Left lung (tissue), 4 donors: ENCODE measurements at regions not wholly inside any gene's neighbourhood (a gene's known extent, or its start where the extent isn't known, plus 50 kb on each side); places are given as distances from the start of the nearest gene placed in this dataset.

ENCODE experiments used
- ATAC-seq: fragments of 200-7000 bp; cut with Tn5 transposase; one replicate; pipeline ENCODE4 v1.9.1; 2020; ENCODE audit warnings: moderate library complexity
- DNase-seq, 4 donors: peaks; one replicate each; pipeline ENCODE4 v3.0.0-alpha.2; 2013 to 2020
- H3K27ac ChIP-seq, 2 donors: fragments of 200-600 bp; sonication (generic) in 1 of 2; one replicate each; pipeline versions ENCODE4 v1.5.0 to v1.8.0; 2020 to 2021
- H3K27me3 ChIP-seq, 2 donors: fragments of 200-600 bp; sonication (generic) in 1 of 2; one replicate each; pipeline versions ENCODE4 v1.5.0 to v1.8.0; 2020 to 2021
- H3K36me3 ChIP-seq, 2 donors: fragments of 200-600 bp; sonication (generic) in 1 of 2; one replicate each; pipeline versions ENCODE4 v1.5.0 to v1.8.0; 2020 to 2021
- H3K4me1 ChIP-seq, 2 donors: fragments of 200-600 bp; one replicate each; pipeline ENCODE4 v1.8.0; 2021
- H3K4me3 ChIP-seq, 2 donors: fragments of 200-600 bp; sonication (generic) in 1 of 2; one replicate each; pipeline versions ENCODE4 v1.5.0 to v1.8.0; 2020 to 2021; ENCODE audit warnings: mild to moderate bottlenecking in 1 of 2
- H3K9me3 ChIP-seq, 2 donors: fragments of 200-600 bp; sonication (generic) in 1 of 2; one replicate each; pipeline versions ENCODE4 v1.5.0 to v1.8.0; 2020 to 2021
- intact Hi-C, 2 donors: fragments of 100-400 bp; cut with DNase I; formaldehyde crosslinking; loops; one replicate each; pipeline versions ENCODE4 v1.11.2 to v1.14.2; 2022
- TF ChIP-seq, protein P1 (sequence below), 2 donors: fragments of 200-600 bp; sonication (generic) in 1 of 2; IDR thresholded peaks; one replicate each; pipeline versions ENCODE4 v1.5.0 to v1.8.0; 2021; ENCODE audit warnings: antibody characterized with exemption in 2 of 2
- donor health status: DM: no; HTN: yes; CAD: no.
- donor health status: DM: no; HTN: no; CAD: no.

DNA sequence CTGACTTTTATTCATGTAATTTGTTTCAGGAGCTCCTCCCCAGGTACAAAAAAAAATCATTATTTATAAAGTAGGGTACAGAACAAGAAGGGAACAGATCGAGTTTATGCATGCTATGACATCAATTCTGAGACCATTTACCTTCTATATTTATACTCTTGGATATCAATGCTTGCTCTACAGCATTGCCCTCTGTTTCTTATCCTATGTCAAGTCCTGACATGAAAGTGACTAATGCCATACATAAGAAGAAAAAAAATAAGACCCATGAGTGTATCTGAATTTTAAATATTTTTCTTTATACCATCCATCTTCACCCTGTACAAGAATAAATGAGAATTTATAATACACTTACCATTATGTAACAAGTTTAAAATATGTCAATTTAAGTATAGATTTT lies 2016.3 kb upstream of the CDH9 start:
- Histone ChIP-seq H3K4me1 (no peaks in the 10 kb centered on the region), H3K27me3 (no peaks in the 10 kb centered on the region), H3K9me3 (no peaks in the 10 kb centered on the region), H3K4me3 (no peak overlapping the region), H3K27ac (no peak overlapping the region), H3K36me3 (no peaks in the 10 kb centered on the region)
- intact Hi-C loops, result no loop called here
- TF ChIP-seq, protein P1, sequence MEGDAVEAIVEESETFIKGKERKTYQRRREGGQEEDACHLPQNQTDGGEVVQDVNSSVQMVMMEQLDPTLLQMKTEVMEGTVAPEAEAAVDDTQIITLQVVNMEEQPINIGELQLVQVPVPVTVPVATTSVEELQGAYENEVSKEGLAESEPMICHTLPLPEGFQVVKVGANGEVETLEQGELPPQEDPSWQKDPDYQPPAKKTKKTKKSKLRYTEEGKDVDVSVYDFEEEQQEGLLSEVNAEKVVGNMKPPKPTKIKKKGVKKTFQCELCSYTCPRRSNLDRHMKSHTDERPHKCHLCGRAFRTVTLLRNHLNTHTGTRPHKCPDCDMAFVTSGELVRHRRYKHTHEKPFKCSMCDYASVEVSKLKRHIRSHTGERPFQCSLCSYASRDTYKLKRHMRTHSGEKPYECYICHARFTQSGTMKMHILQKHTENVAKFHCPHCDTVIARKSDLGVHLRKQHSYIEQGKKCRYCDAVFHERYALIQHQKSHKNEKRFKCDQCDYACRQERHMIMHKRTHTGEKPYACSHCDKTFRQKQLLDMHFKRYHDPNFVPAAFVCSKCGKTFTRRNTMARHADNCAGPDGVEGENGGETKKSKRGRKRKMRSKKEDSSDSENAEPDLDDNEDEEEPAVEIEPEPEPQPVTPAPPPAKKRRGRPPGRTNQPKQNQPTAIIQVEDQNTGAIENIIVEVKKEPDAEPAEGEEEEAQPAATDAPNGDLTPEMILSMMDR (IDR thresholded peaks at IDR 0.05), result no peak
- no peak for ATAC-seq
- no peak for DNase-seq

DNA sequence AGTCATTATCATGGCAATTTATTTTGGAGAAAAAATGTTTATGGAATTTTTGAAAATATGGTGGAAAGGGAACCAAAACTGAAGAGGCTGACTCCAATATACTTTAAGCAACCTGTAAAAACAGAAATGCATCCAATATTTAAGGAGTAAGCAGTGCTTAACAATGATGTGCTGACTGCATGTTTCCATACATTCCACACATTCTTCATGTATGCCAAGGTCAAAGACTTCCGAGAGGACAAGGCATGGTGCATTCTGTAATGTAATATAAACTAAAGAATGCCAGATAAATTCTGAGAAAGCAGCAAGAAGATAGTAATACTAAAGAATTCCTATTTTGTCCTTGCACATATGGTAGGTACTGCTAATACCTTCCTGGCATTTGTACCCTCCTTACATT lies 2015.9 kb upstream of the CDH9 start:
- Histone ChIP-seq H3K9me3 (no peaks in the 10 kb centered on the region), H3K27ac (no peak overlapping the region), H3K27me3 (no peaks in the 10 kb centered on the region), H3K36me3 (no peaks in the 10 kb centered on the region), H3K4me3 (no peak overlapping the region), H3K4me1 (no peaks in the 10 kb centered on the region)
- DNase-seq (no peak), ATAC-seq (no peak)
- intact Hi-C loops, result no loop called here
- TF ChIP-seq, protein P1 (IDR thresholded peaks at IDR 0.05), result no peak

DNA sequence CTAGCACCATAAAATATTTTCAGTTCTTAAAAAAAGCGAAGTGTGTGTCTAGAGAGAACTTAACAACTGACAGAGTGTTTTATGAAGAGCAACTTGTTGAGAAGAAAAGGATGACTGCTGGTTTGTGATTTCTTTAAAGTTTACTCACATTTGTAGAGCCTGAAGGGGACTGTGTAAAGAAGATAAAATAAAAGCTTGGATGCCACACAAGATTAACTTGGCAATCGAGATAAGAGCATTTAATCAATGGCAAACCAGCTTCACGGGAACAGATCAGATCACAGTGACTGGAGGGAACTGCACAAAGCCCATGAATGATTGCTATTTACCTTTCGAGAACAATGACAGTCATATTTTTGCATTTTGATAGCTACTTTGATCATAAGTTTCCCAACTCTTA lies 2013.1 kb upstream of the CDH9 start:
- H3K9me3 ChIP-seq, result no peaks in the 10 kb centered on the region
- no peak overlapping the region for H3K4me3 ChIP-seq
- no peaks in the 10 kb centered on the region for H3K36me3 ChIP-seq
- no peak overlapping the region for H3K27ac ChIP-seq
- ATAC-seq, result no peak
- H3K4me1 ChIP-seq, result no peaks in the 10 kb centered on the region
- TF ChIP-seq, protein P1 (IDR thresholded peaks at IDR 0.05), result no peak
- no peak for DNase-seq
- intact Hi-C loops, result no loop called here
- H3K27me3 ChIP-seq, result no peaks in the 10 kb centered on the region

DNA sequence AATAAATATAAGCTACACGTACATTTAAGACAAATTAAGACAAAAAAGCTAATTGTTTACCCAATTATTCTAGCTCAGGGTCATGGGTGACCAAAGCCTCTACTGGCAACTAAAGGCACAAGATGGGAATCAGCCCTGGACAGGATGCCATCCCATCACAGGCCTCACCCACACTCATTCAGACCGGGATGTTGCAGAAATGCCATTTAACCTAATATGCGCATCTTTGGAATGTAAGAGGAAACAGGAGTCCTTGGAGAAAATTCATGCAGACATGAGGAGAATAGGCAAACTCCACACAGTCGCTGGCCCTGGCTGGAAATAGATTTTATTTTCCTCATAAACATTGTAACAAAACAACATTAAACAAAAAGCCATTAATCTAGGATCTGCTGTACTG lies 2003.8 kb upstream of the CDH9 start:
- Histone ChIP-seq H3K4me3 (no peak overlapping the region), H3K27me3 (no peaks in the 10 kb centered on the region), H3K36me3 (no peaks in the 10 kb centered on the region), H3K27ac (no peak overlapping the region), H3K4me1 (no peaks in the 10 kb centered on the region), H3K9me3 (no peaks in the 10 kb centered on the region)
- intact Hi-C loops, result no loop called here
- TF ChIP-seq, protein P1 (IDR thresholded peaks at IDR 0.05), result no peak
- no peak for DNase-seq
- no peak for ATAC-seq

DNA sequence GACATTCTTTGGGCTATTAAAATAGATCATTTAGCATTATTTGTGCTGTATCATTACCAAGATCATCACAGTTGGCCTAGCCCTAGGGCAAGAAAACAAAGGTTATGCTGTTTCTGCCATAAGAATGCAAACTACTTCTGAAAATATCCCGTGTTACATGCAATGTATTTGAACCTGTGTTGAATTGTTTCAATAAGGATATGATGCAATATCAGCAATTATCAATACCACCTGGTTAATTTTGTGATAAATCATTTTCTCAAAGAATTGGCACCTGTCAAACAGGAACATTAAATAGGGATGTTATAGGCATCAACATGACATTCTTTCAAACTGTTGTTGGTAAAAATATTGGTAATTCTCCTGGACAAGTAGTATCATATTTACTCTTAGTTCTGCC lies 2002.0 kb upstream of the CDH9 start:
- TF ChIP-seq, protein P1 (IDR thresholded peaks at IDR 0.05), result no peak
- Histone ChIP-seq H3K4me1 (no peaks in the 10 kb centered on the region), H3K9me3 (peaks cover 0 to 3% of the 10 kb centered on the region in 2 donors), H3K27ac (no peak overlapping the region), H3K4me3 (no peak overlapping the region), H3K36me3 (no peaks in the 10 kb centered on the region), H3K27me3 (no peaks in the 10 kb centered on the region)
- no peak for ATAC-seq
- no peak for DNase-seq
- intact Hi-C loops, result no loop called here
